ENCODE measurements at regions not wholly inside any gene's neighbourhood (a gene's known extent, or its start where the extent isn't known, plus 50 kb on each side); places are given as distances from the start of the nearest gene placed in this dataset.
"Not testable (repeated sequence)": the region's sequence is repeated elsewhere in the genome, so short reads cannot be mapped to it uniquely, and the experiment has no call there.

GRCh38 chrX:63270873-63271272, 80.3 kb downstream of the SPIN4 start:
- Histone ChIP-seq H2AFZ (ENCODE audit: low read depth, low read length) (no peak overlapping the region), H2BK5ac (ENCODE audit: low read depth, low read length, poor library complexity, severe bottlenecking) (no peak overlapping the region), H3K9ac (ENCODE audit: low read length) (no peak overlapping the region), H2AK5ac (ENCODE audit: low read length, severe bottlenecking) (no peak overlapping the region), H4K91ac (ENCODE audit: low read length) (no peak overlapping the region), H4K8ac (ENCODE audit: low read length) (no peak overlapping the region), H3K27ac (ENCODE audit: low read length, poor library complexity, severe bottlenecking) (no peak overlapping the region), H2BK12ac (ENCODE audit: low read length in 2 of 2) (no peak overlapping the region), H2BK120ac (ENCODE audit: low read depth, low read length) (no peak overlapping the region), H3K23ac (ENCODE audit: low read length in 2 of 2) (no peak overlapping the region), H3K4me1 (ENCODE audit: control insufficient read depth, insufficient read depth, low read depth, low read length) (no peaks in the 10 kb centered on the region), H3K36me3 (ENCODE audit: control insufficient read depth in 1 of 2, insufficient read depth in 2 of 2, low read depth in 1 of 2, low read length in 2 of 2) (no peaks in the 10 kb centered on the region), H3K79me1 (replicated peaks; ENCODE audit: low read length, poor library complexity, severe bottlenecking) (no peaks in the 10 kb centered on the region), H3K4me2 (ENCODE audit: low read length, poor library complexity, severe bottlenecking) (no peak overlapping the region), H3K18ac (ENCODE audit: low read depth in 1 of 2, low read length in 2 of 2) (no peak overlapping the region), H3K4ac (ENCODE audit: low read depth in 1 of 2, low read length in 2 of 2) (no peak overlapping the region), H2BK15ac (ENCODE audit: low read depth, poor library complexity, severe bottlenecking) (no peak overlapping the region), H3K14ac (ENCODE audit: low read length in 2 of 2) (no peak overlapping the region), H3K4me3 (ENCODE audit: insufficient read depth in 1 of 2, low read depth in 1 of 2, low read length in 2 of 2) (no peak overlapping the region), H3K9me3 (ENCODE audit: control insufficient read depth, low read length) (no peaks in the 10 kb centered on the region), H3K27me3 (ENCODE audit: control insufficient read depth in 1 of 2, insufficient read depth in 1 of 2, low read length in 2 of 2) (no peaks in the 10 kb centered on the region)
- 88% methylated on average over 6 of the region's 8 CpGs for WGBS
- no peak for DNase-seq

DNA sequence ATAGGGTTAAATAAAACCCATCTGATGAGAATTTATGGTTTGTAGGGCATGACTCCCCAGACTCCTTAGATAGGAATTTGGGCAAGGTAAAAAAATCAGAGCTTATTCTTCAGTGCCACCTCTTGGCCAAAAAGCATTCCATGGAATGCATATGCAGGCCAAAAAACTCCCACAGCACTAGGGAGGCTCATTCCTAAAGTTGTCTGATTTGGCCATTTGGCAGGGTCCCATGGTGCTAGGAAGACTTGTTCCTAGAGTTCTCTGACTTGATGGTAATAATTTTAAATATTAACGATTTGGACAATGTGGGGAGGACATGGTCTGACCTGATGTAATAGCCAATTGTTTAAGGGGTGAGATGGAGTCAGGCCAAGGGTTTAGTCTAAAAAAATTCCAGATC, 93.0 kb downstream of the SPIN4 start:
- Histone ChIP-seq H4K8ac (ENCODE audit: low read length) (no peak overlapping the region), H3K23ac (ENCODE audit: low read length in 2 of 2) (no peak overlapping the region), H2BK12ac (ENCODE audit: low read length in 2 of 2) (no peak overlapping the region), H3K36me3 (ENCODE audit: control insufficient read depth in 1 of 2, insufficient read depth in 2 of 2, low read depth in 1 of 2, low read length in 2 of 2) (no peaks in the 10 kb centered on the region), H2BK120ac (ENCODE audit: low read depth, low read length) (no peak overlapping the region), H2BK5ac (ENCODE audit: low read depth, low read length, poor library complexity, severe bottlenecking) (no peak overlapping the region), H2BK15ac (ENCODE audit: low read depth, poor library complexity, severe bottlenecking) (no peak overlapping the region), H3K9me3 (ENCODE audit: control insufficient read depth, low read length) (no peaks in the 10 kb centered on the region), H2AK5ac (ENCODE audit: low read length, severe bottlenecking) (no peak overlapping the region), H2AFZ (ENCODE audit: low read depth, low read length) (no peak overlapping the region), H3K4me3 (ENCODE audit: insufficient read depth in 1 of 2, low read depth in 1 of 2, low read length in 2 of 2) (no peak overlapping the region), H3K4me2 (ENCODE audit: low read length, poor library complexity, severe bottlenecking) (no peak overlapping the region), H3K9ac (ENCODE audit: low read length) (no peak overlapping the region), H4K91ac (ENCODE audit: low read length) (no peak overlapping the region), H3K4ac (ENCODE audit: low read depth in 1 of 2, low read length in 2 of 2) (no peak overlapping the region), H3K14ac (ENCODE audit: low read length in 2 of 2) (no peak overlapping the region), H3K27me3 (ENCODE audit: control insufficient read depth in 1 of 2, insufficient read depth in 1 of 2, low read length in 2 of 2) (no peaks in the 10 kb centered on the region), H3K27ac (ENCODE audit: low read length, poor library complexity, severe bottlenecking) (no peak overlapping the region), H3K4me1 (ENCODE audit: control insufficient read depth, insufficient read depth, low read depth, low read length) (no peaks in the 10 kb centered on the region), H3K18ac (ENCODE audit: low read depth in 1 of 2, low read length in 2 of 2) (no peak overlapping the region), H3K79me1 (replicated peaks; ENCODE audit: low read length, poor library complexity, severe bottlenecking) (no peaks in the 10 kb centered on the region)
- 67% methylated on average over 1 of the region's 1 CpG for WGBS
- DNase-seq, result no peak

DNA sequence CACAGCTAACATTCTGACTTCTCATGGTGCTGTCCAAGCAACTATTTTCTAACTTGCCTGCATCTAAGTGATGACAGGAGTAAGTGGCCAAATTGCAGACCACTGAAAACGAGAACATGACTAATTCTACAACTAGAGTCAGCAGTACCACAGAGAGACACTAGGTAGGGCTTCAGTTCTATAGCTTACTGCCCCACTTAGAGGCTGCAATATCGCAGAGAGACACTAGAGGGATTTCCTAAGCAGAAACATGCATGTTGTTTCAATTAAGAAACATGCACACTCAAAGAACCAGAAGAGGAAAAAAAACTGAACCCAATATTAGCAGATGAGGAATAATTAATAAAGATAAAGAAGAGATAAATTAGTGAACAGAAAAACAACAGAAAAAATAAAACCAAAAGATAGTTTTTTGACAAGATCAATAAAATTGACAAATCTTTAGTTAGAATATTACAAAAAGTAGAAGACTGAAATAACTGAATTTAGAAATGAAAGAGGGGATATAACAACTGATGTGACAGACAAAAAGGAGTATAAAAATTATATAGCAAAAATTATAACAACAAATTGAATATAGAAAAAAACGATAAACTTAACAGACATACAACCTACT, 100.8 kb downstream of the SPIN4 start:
- Histone ChIP-seq H3K4ac (ENCODE audit: low read depth in 1 of 2, low read length in 2 of 2) (no peak overlapping the region), H3K27me3 (ENCODE audit: control insufficient read depth in 1 of 2, insufficient read depth in 1 of 2, low read length in 2 of 2) (no peaks in the 10 kb centered on the region), H3K27ac (ENCODE audit: low read length, poor library complexity, severe bottlenecking) (no peak overlapping the region), H3K36me3 (ENCODE audit: control insufficient read depth in 1 of 2, insufficient read depth in 2 of 2, low read depth in 1 of 2, low read length in 2 of 2) (no peaks in the 10 kb centered on the region), H4K8ac (ENCODE audit: low read length) (no peak overlapping the region), H3K14ac (ENCODE audit: low read length in 2 of 2) (no peak overlapping the region), H3K4me1 (ENCODE audit: control insufficient read depth, insufficient read depth, low read depth, low read length) (no peaks in the 10 kb centered on the region), H2AK5ac (ENCODE audit: low read length, severe bottlenecking) (no peak overlapping the region), H3K4me2 (ENCODE audit: low read length, poor library complexity, severe bottlenecking) (no peak overlapping the region), H3K23ac (ENCODE audit: low read length in 2 of 2) (no peak overlapping the region), H2AFZ (ENCODE audit: low read depth, low read length) (no peak overlapping the region), H3K9ac (ENCODE audit: low read length) (no peak overlapping the region), H3K4me3 (ENCODE audit: insufficient read depth in 1 of 2, low read depth in 1 of 2, low read length in 2 of 2) (no peak overlapping the region), H2BK12ac (ENCODE audit: low read length in 2 of 2) (no peak overlapping the region), H4K91ac (ENCODE audit: low read length) (no peak overlapping the region), H3K18ac (ENCODE audit: low read depth in 1 of 2, low read length in 2 of 2) (no peak overlapping the region), H2BK5ac (ENCODE audit: low read depth, low read length, poor library complexity, severe bottlenecking) (no peak overlapping the region), H2BK15ac (ENCODE audit: low read depth, poor library complexity, severe bottlenecking) (no peak overlapping the region), H3K79me1 (replicated peaks; ENCODE audit: low read length, poor library complexity, severe bottlenecking) (no peaks in the 10 kb centered on the region), H3K9me3 (ENCODE audit: control insufficient read depth, low read length) (no peaks in the 10 kb centered on the region), H2BK120ac (ENCODE audit: low read depth, low read length) (no peak overlapping the region)
- peak; percentile 78 for DNase-seq
- 0% methylated on average over 1 of the region's 3 CpGs for WGBS

DNA sequence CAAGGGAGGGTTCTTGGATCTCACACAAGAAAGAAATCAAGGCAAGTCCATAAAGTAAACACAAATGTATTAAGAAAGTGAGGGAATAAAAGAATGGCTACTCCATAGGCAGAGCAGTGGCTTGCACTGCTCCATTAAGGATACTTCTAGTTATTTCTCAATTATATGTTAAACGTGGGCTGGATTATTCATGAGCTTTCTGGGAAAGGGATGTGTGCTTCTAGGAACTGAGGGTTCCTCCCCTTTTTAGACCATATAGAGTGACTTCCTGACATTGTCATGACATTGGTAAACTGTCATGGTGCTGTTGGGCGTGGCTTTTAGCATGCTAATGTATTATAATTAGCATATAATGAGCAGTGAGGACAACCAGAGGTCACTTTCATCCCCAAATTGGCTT, 108.4 kb downstream of the SPIN4 start:
- not testable (repeated sequence) for DNase-seq; H3K27ac ChIP-seq (ENCODE audit: low read length, poor library complexity, severe bottlenecking); H3K4me3 ChIP-seq (ENCODE audit: insufficient read depth in 1 of 2, low read depth in 1 of 2, low read length in 2 of 2); H3K18ac ChIP-seq (ENCODE audit: low read depth in 1 of 2, low read length in 2 of 2); H4K91ac ChIP-seq (ENCODE audit: low read length); H3K23ac ChIP-seq (ENCODE audit: low read length in 2 of 2); H2BK5ac ChIP-seq (ENCODE audit: low read depth, low read length, poor library complexity, severe bottlenecking); H4K8ac ChIP-seq (ENCODE audit: low read length); H2AFZ ChIP-seq (ENCODE audit: low read depth, low read length); H2BK12ac ChIP-seq (ENCODE audit: low read length in 2 of 2); H3K79me1 ChIP-seq (replicated peaks; ENCODE audit: low read length, poor library complexity, severe bottlenecking); H3K4me2 ChIP-seq (ENCODE audit: low read length, poor library complexity, severe bottlenecking); H3K4me1 ChIP-seq (ENCODE audit: control insufficient read depth, insufficient read depth, low read depth, low read length); H3K27me3 ChIP-seq (ENCODE audit: control insufficient read depth in 1 of 2, insufficient read depth in 1 of 2, low read length in 2 of 2); H2BK120ac ChIP-seq (ENCODE audit: low read depth, low read length); H2BK15ac ChIP-seq (ENCODE audit: low read depth, poor library complexity, severe bottlenecking); H3K4ac ChIP-seq (ENCODE audit: low read depth in 1 of 2, low read length in 2 of 2); H3K9me3 ChIP-seq (ENCODE audit: control insufficient read depth, low read length); H3K14ac ChIP-seq (ENCODE audit: low read length in 2 of 2); H3K36me3 ChIP-seq (ENCODE audit: control insufficient read depth in 1 of 2, insufficient read depth in 2 of 2, low read depth in 1 of 2, low read length in 2 of 2); H3K9ac ChIP-seq (ENCODE audit: low read length); H2AK5ac ChIP-seq (ENCODE audit: low read length, severe bottlenecking)
- WGBS, result no CpG with 5 or more reads among the region's 2 CpGs

Measured in mesenchymal stem cell (in vitro differentiated cells and primary cell).